ENCODE measurements at regions not wholly inside any gene's neighbourhood (a gene's known extent, or its start where the extent isn't known, plus 50 kb on each side); places are given as distances from the start of the nearest gene placed in this dataset.

DNA sequence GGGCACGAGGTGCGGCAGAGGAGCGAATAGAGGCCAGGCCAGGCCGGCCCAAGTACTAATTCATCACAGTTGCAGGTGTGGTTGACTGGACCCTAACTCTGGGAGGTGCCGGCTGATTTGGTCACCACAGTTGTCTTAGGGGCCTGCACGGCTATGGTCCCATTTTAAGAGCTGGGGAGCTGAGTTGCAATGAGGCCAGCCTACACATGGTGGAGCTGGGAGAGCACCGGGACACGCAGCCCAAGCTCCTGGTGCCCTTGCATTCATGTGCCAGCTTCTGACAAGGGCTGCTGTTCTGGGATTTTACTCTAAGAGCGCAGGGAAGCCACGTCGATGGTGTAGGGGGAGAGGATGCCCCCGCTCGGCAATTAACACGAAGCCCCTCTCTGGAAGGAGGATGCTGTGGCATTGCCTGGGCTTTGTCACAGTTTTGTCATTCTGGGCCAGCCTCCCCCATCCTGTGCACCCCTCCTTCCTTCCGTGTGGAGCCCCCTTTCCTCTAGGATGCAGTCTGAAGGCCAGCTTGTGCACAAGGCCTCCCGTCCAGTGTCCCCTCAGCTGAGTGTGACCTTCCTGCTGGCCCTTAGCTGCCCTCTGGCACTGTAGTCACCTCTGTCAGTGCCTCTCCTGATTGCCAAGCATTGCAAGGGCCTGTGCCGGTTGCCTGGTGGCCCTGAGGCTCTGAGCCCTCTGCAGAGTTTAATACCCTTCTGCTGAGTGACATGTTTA is 109.4 kb upstream of the C1QTNF9B start:
- Histone ChIP-seq H3K4me3 (ENCODE audit: low read length) (no peak overlapping the region), H3K4me1 (ENCODE audit: control insufficient read depth, insufficient read depth, low read length) (no peaks in the 10 kb centered on the region), H3K36me3 (ENCODE audit: control insufficient read depth, insufficient read depth, low read length) (no peaks in the 10 kb centered on the region), H3K27ac (ENCODE audit: low read length) (no peak overlapping the region), H3K9me3 (ENCODE audit: control insufficient read depth, insufficient read depth, low read length) (no peaks in the 10 kb centered on the region), H3K27me3 (ENCODE audit: control insufficient read depth, insufficient read depth, low read length) (no peaks in the 10 kb centered on the region)
- DNase-seq: no peak
- Mint-ChIP-seq H3K36me3 (no peaks in the 10 kb centered on the region), H3K27ac (no peak overlapping the region), H3K9me3 (no peaks in the 10 kb centered on the region), H3K4me3 (no peak overlapping the region), H3K4me1 (no peaks in the 10 kb centered on the region), H3K27me3 (ENCODE audit: low read depth in 2 of 2) (peaks cover 0 to 15% of the 10 kb centered on the region in 2 donors)
- intact Hi-C loops (cut with micrococcal nuclease): no loop called here
- 87% methylated on average over 17 of the region's 17 CpGs for WGBS (ENCODE audit: insufficient coverage)
- no peak for ATAC-seq
- TF ChIP-seq, protein P1, sequence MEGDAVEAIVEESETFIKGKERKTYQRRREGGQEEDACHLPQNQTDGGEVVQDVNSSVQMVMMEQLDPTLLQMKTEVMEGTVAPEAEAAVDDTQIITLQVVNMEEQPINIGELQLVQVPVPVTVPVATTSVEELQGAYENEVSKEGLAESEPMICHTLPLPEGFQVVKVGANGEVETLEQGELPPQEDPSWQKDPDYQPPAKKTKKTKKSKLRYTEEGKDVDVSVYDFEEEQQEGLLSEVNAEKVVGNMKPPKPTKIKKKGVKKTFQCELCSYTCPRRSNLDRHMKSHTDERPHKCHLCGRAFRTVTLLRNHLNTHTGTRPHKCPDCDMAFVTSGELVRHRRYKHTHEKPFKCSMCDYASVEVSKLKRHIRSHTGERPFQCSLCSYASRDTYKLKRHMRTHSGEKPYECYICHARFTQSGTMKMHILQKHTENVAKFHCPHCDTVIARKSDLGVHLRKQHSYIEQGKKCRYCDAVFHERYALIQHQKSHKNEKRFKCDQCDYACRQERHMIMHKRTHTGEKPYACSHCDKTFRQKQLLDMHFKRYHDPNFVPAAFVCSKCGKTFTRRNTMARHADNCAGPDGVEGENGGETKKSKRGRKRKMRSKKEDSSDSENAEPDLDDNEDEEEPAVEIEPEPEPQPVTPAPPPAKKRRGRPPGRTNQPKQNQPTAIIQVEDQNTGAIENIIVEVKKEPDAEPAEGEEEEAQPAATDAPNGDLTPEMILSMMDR (IDR thresholded peaks at IDR 0.05): no peak

DNA sequence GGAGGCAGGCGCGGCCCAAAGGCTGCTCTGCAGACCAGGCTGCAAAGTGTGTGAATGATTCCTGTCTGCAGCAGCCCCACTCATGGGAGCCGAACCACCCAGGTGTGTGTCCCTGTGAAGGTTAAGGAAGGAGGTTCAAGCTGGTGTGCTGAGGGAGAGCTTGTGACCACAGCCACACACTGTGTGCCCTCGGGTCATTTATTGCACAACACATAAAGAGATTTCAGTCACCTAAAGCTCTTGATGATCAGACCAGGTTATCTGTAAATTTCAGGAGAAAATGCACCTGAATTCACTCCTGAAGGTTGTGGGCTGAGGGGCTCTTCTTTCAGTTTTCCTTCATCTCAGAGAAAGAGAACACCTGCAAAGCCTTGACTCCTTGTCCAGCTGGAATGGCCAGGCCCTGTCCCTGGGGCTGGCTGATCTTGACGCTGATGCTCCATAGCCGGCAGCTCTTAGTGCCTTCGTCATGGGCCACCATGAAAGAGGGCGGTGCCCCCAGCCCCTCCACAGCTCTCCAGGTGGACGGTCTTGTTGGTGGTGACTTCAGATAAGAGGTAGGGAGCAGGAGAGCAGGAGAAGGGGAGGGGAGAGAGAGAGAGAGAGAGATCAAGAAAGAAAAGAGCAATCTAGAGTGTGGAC is 110.8 kb upstream of the C1QTNF9B start:
- H3K4me3 ChIP-seq (ENCODE audit: low read length): no peak overlapping the region
- H3K9me3 ChIP-seq (ENCODE audit: control insufficient read depth, insufficient read depth, low read length): no peaks in the 10 kb centered on the region
- 88% methylated on average over 9 of the region's 9 CpGs for WGBS (ENCODE audit: insufficient coverage)
- Mint-ChIP-seq H3K36me3 (no peaks in the 10 kb centered on the region), H3K27ac (no peak overlapping the region), H3K4me1 (peaks cover 0 to 4% of the 10 kb centered on the region in 2 donors), H3K27me3 (ENCODE audit: low read depth in 2 of 2) (peaks cover 1 to 15% of the 10 kb centered on the region in 2 donors), H3K4me3 (no peak overlapping the region), H3K9me3 (no peaks in the 10 kb centered on the region)
- H3K27ac ChIP-seq (ENCODE audit: low read length): no peak overlapping the region
- DNase-seq (no peak), ATAC-seq (no peak)
- no peaks in the 10 kb centered on the region for H3K36me3 ChIP-seq (ENCODE audit: control insufficient read depth, insufficient read depth, low read length)
- no peaks in the 10 kb centered on the region for H3K27me3 ChIP-seq (ENCODE audit: control insufficient read depth, insufficient read depth, low read length)
- H3K4me1 ChIP-seq (ENCODE audit: control insufficient read depth, insufficient read depth, low read length): peaks cover 12% of the 10 kb centered on the region
- TF ChIP-seq, protein P1 (IDR thresholded peaks at IDR 0.05): no peak
- intact Hi-C loops (cut with micrococcal nuclease): no loop called here

DNA sequence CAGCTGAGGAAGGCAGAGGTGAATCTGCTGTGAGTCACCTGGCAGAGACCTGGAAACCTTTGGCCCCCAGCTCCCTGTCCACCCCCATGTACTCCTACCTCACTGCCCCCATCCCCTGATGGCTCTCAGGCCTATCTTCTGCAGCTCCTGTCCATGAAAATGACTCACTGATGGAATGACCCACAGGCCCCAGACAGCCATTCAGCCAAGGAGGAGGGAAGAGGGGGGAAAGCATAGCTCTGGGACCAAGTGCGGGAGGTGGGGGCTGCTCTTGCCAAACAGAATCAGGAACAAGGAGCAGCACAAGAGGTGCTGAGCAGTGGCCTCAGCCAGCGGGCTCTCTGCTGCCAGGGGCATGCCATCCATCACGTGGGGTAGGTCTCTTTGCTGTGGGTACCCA is 111.4 kb upstream of the C1QTNF9B start:
- Mint-ChIP-seq H3K36me3 (no peaks in the 10 kb centered on the region), H3K27ac (no peak overlapping the region), H3K4me3 (no peak overlapping the region), H3K9me3 (no peaks in the 10 kb centered on the region), H3K27me3 (ENCODE audit: low read depth in 2 of 2) (peaks cover 7 to 15% of the 10 kb centered on the region in 2 donors), H3K4me1 (peaks cover 5 to 10% of the 10 kb centered on the region in 2 donors)
- H3K9me3 ChIP-seq (ENCODE audit: control insufficient read depth, insufficient read depth, low read length): no peaks in the 10 kb centered on the region
- intact Hi-C loops (cut with micrococcal nuclease): no loop called here
- H3K27ac ChIP-seq (ENCODE audit: low read length): no peak overlapping the region
- H3K4me1 ChIP-seq (ENCODE audit: control insufficient read depth, insufficient read depth, low read length): peaks cover 15% of the 10 kb centered on the region
- no peaks in the 10 kb centered on the region for H3K36me3 ChIP-seq (ENCODE audit: control insufficient read depth, insufficient read depth, low read length)
- ATAC-seq (no peak), DNase-seq (no peak)
- WGBS (ENCODE audit: insufficient coverage): 81% methylated on average over 3 of the region's 3 CpGs
- TF ChIP-seq, protein P1 (IDR thresholded peaks at IDR 0.05): no peak
- no peak overlapping the region for H3K4me3 ChIP-seq (ENCODE audit: low read length)
- no peaks in the 10 kb centered on the region for H3K27me3 ChIP-seq (ENCODE audit: control insufficient read depth, insufficient read depth, low read length)
